SK-N-SH (cell line): ENCODE measurements at regions not wholly inside any gene's neighbourhood (a gene's known extent, or its start where the extent isn't known, plus 50 kb on each side); places are given as distances from the start of the nearest gene placed in this dataset.

Experiments used
- CTCF ChIP-seq: fragments of 200-600 bp; sonication (generic); IDR thresholded peaks from 2 replicates; pipeline ENCODE4 v1.6.1; 2017; ENCODE audit warnings: antibody characterized with exemption, mild to moderate bottlenecking, moderate library complexity
- EP300 ChIP-seq, 2 experiments: IDR thresholded peaks; 2 replicates each; pipeline versions ENCODE4 v1.4.0 to v1.6.1; 2012; ENCODE audit warnings: borderline replicate concordance in 1 of 2, low read depth in 1 of 2, low read length in 1 of 2
- GABPA ChIP-seq: IDR thresholded peaks from 2 replicates; pipeline ENCODE4 v1.4.0; 2012; ENCODE audit warnings: low read depth, mild to moderate bottlenecking
- JUND ChIP-seq: IDR thresholded peaks from 2 replicates; pipeline ENCODE4 v1.4.0; 2012
- RAD21 ChIP-seq: IDR thresholded peaks from 2 replicates; pipeline ENCODE4 v1.6.1; 2012; ENCODE audit warnings: mild to moderate bottlenecking, low read length
- RCOR1 ChIP-seq: fragments of 150-350 bp; IDR thresholded peaks from 2 replicates; pipeline ENCODE4 v1.6.1; 2017; ENCODE audit warnings: antibody characterized with exemption, low read length
- REST ChIP-seq: IDR thresholded peaks from 2 replicates; pipeline ENCODE4 v1.6.1; 2012; ENCODE audit warnings: mild to moderate bottlenecking, low read depth, low read length, moderate library complexity
- TF ChIP-seq, protein P1 (sequence below): fragments of 150-350 bp; IDR thresholded peaks from 2 replicates; pipeline ENCODE4 v1.6.1; 2017; ENCODE audit warnings: antibody characterized with exemption, low read length, low read depth, borderline replicate concordance
- TF ChIP-seq, protein P2 (sequence below): IDR thresholded peaks from 2 replicates; pipeline ENCODE4 v1.4.0; 2012; ENCODE audit warnings: low read depth

GRCh38 chr15:77688693-77689092, 56.0 kb upstream of the LINGO1 start:
- TF ChIP-seq RCOR1 (no peak), RAD21 (no peak), REST (no peak), CTCF (no peak), GABPA (no peak), EP300 (IDR thresholded peaks at IDR 0.05; ENCODE audit: borderline replicate concordance in 1 of 2, low read depth in 1 of 2, low read length in 1 of 2) (no peak), JUND (no peak)
- TF ChIP-seq, protein P1, sequence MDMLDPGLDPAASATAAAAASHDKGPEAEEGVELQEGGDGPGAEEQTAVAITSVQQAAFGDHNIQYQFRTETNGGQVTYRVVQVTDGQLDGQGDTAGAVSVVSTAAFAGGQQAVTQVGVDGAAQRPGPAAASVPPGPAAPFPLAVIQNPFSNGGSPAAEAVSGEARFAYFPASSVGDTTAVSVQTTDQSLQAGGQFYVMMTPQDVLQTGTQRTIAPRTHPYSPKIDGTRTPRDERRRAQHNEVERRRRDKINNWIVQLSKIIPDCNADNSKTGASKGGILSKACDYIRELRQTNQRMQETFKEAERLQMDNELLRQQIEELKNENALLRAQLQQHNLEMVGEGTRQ, result no peak
- TF ChIP-seq, protein P2, sequence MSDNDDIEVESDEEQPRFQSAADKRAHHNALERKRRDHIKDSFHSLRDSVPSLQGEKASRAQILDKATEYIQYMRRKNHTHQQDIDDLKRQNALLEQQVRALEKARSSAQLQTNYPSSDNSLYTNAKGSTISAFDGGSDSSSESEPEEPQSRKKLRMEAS, result no peak
